SK-N-MC (cell line): ENCODE measurements at regions not wholly inside any gene's neighbourhood (a gene's known extent, or its start where the extent isn't known, plus 50 kb on each side); places are given as distances from the start of the nearest gene placed in this dataset.

Source experiments
- EZH2 ChIP-seq: fragments of 200-600 bp; sonication (generic); IDR thresholded peaks from one replicate; pipeline ENCODE4 v1.6.1; 2017; ENCODE audit warnings: antibody characterized with exemption
- POLR2AphosphoS5 ChIP-seq: IDR thresholded peaks from 2 replicates; pipeline ENCODE4 v1.6.1; 2012; ENCODE audit warnings: mild to moderate bottlenecking, low read depth, low read length, borderline replicate concordance

DNA sequence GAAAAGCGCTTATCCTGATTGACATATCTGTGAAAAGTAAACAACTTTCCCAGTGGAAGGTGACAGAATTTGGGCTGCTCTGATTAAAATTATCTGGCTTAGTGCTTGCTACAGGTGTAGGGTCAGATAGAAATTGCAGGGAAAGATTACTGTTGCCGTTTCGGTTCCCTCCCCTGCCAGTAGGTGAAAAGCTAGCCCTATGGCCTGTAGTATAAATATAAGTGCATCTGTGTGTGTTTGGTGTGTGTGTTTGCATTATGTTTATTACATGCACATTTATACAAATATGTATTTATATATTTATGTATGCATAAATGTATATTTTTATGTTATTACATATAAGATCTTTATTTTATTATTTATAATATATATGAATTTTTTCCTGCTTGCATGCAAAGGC is 72.3 kb upstream of the VOPP1 start:
- TF ChIP-seq POLR2AphosphoS5 (no peak), EZH2 (no peak)
